B cell (primary cell): ENCODE measurements at regions not wholly inside any gene's neighbourhood (a gene's known extent, or its start where the extent isn't known, plus 50 kb on each side); places are given as distances from the start of the nearest gene placed in this dataset.

ENCODE experiments used
- ATAC-seq: fragments of 200-7000 bp; cut with Tn5 transposase; one replicate; pipeline ENCODE4 v1.10.0; 2021; ENCODE audit warnings: low read depth, mild to moderate bottlenecking, moderate number of reproducible peaks, moderate library complexity
- CTCF ChIA-PET: fragments of 350-600 bp; sonication (Branson Sonifier 250); formaldehyde crosslinking; loops from one replicate; lab custom pipeline; 2021; ENCODE audit warnings: antibody characterized with exemption, inconsistent platforms; lab: Charles Lee
- POLR2A ChIA-PET: fragments of 350-600 bp; sonication (Branson Sonifier 250); formaldehyde crosslinking; loops from one replicate; lab custom pipeline; 2021; ENCODE audit warnings: antibody characterized with exemption; lab: Charles Lee
- DNase-seq: peaks from one replicate; pipeline ENCODE4 v3.0.0; 2013
- H2AFZ ChIP-seq: 2 replicates; pipeline ENCODE4 v1.6.1; 2012; ENCODE audit warnings: mild to moderate bottlenecking, low read depth, low read length; ENCODE audit not compliant: insufficient read depth, poor library complexity, severe bottlenecking
- H3K27ac ChIP-seq, 2 donors: 1 replicate in 1 of 2; 2 replicates in 1 of 2; pipeline ENCODE4 v1.5.1; 2012 to 2013; ENCODE audit warnings: low read length in 2 of 2, mild to moderate bottlenecking in 2 of 2, moderate library complexity in 1 of 2
- H3K27me3 ChIP-seq, 4 experiments: fragments of 200-600 bp in 1 of 4; sonication (generic) in 1 of 4; replicated peaks in 1 of 4; 1 replicate in 2 of 4; 2 replicates in 2 of 4; pipeline versions ENCODE4 v1.6.1 to v1.7.0; 2013 to 2016; ENCODE audit warnings: low read length in 3 of 4, mild to moderate bottlenecking in 2 of 4, mixed read lengths in 1 of 4, moderate library complexity in 1 of 4; ENCODE audit not compliant: insufficient read depth in 4 of 4, control insufficient read depth in 3 of 4; ENCODE audit errors: control extremely low read depth in 1 of 4
- H3K36me3 ChIP-seq, 2 experiments: replicated peaks in 1 of 2; 1 replicate in 1 of 2; 2 replicates in 1 of 2; pipeline versions ENCODE4 v1.6.1 to v1.7.1; 2013; ENCODE audit warnings: low read length in 1 of 2; ENCODE audit not compliant: insufficient read depth in 2 of 2, control insufficient read depth in 1 of 2; ENCODE audit errors: control extremely low read depth in 1 of 2, extremely low read depth in 1 of 2
- H3K4me1 ChIP-seq, 2 donors: fragments of 200-600 bp in 1 of 2; sonication (generic) in 1 of 2; 1 replicate in 1 of 2; 2 replicates in 1 of 2; pipeline versions ENCODE4 v1.5.1 to v1.6.1; 2013 to 2017; ENCODE audit warnings: low read length in 2 of 2; ENCODE audit not compliant: control insufficient read depth in 2 of 2, insufficient read depth in 2 of 2
- H3K4me2 ChIP-seq: replicated peaks from 2 replicates; pipeline ENCODE3; 2012; ENCODE audit warnings: mild to moderate bottlenecking, low read depth, low read length; ENCODE audit not compliant: poor library complexity, severe bottlenecking
- H3K4me3 ChIP-seq, 5 experiments: fragments of 200-600 bp in 1 of 5; sonication (generic) in 1 of 5; 1 replicate in 3 of 5; 2 replicates in 2 of 5; pipeline versions ENCODE4 v1.5.1 to v1.7.0; 2011 to 2016; ENCODE audit warnings: low read length in 4 of 5, mild to moderate bottlenecking in 4 of 5, low read depth in 2 of 5, control low read depth in 1 of 5, moderate library complexity in 1 of 5; ENCODE audit not compliant: insufficient read depth in 1 of 5; ENCODE audit errors: control extremely low read depth in 1 of 5, extremely low read depth in 1 of 5
- H3K79me2 ChIP-seq: fragments of 200-600 bp; sonication (generic); one replicate; pipeline ENCODE4 v1.6.0; 2016; ENCODE audit warnings: low read length; ENCODE audit not compliant: control insufficient read depth, insufficient read depth
- H3K9ac ChIP-seq: fragments of 200-600 bp; sonication (generic); 2 replicates; pipeline ENCODE4 v1.6.1; 2017; ENCODE audit warnings: mild to moderate bottlenecking, low read length, moderate library complexity
- H3K9me3 ChIP-seq, 3 donors: one replicate each; pipeline versions ENCODE4 v1.6.1 to v1.7.1; 2013; ENCODE audit warnings: low read length in 2 of 3; ENCODE audit not compliant: control insufficient read depth in 2 of 3, insufficient read depth in 1 of 3; ENCODE audit errors: control extremely low read depth in 1 of 3
- H4K20me1 ChIP-seq: 2 replicates; pipeline ENCODE4 v1.6.0; 2012; ENCODE audit warnings: mild to moderate bottlenecking, low read length; ENCODE audit not compliant: insufficient read depth, control insufficient read depth, poor library complexity, severe bottlenecking
- H3K27ac Mint-ChIP-seq: one replicate; pipeline ENCODE4 v1.8.0; 2021; ENCODE audit warnings: mixed read lengths
- H3K27me3 Mint-ChIP-seq: one replicate; pipeline ENCODE4 v1.8.0; 2021; ENCODE audit warnings: mixed read lengths
- H3K4me1 Mint-ChIP-seq: one replicate; pipeline ENCODE4 v1.8.0; 2021; ENCODE audit warnings: mixed read lengths
- H3K4me3 Mint-ChIP-seq: one replicate; pipeline ENCODE4 v1.8.0; 2021; ENCODE audit warnings: mixed read lengths
- H3K9me3 Mint-ChIP-seq: one replicate; pipeline ENCODE4 v1.8.0; 2022; ENCODE audit warnings: mixed read lengths; ENCODE audit not compliant: insufficient read depth
- EZH2 ChIP-seq: IDR thresholded peaks from 2 replicates; pipeline ENCODE4 v1.6.1; 2012; ENCODE audit warnings: borderline replicate concordance, low read depth, mild to moderate bottlenecking, moderate library complexity, low read length; ENCODE audit not compliant: insufficient read depth, poor library complexity, severe bottlenecking
- WGBS: methylation state at CpG from one replicate; pipeline ENCODE4 v1.1.5; 2013; ENCODE audit warnings: missing lambda C conversion rate; ENCODE audit not compliant: insufficient coverage; 5-methylcytosine and 5-hydroxymethylcytosine counted together
- intact Hi-C: fragments of 100-400 bp; cut with micrococcal nuclease; formaldehyde crosslinking; loops from one replicate; pipeline ENCODE4 v1.10.0; 2022
- TF ChIP-seq, protein P1 (sequence below): fragments of 200-600 bp; IDR thresholded peaks from one replicate; pipeline ENCODE4 v1.8.0; 2022; ENCODE audit warnings: antibody characterized with exemption, mild to moderate bottlenecking

DNA sequence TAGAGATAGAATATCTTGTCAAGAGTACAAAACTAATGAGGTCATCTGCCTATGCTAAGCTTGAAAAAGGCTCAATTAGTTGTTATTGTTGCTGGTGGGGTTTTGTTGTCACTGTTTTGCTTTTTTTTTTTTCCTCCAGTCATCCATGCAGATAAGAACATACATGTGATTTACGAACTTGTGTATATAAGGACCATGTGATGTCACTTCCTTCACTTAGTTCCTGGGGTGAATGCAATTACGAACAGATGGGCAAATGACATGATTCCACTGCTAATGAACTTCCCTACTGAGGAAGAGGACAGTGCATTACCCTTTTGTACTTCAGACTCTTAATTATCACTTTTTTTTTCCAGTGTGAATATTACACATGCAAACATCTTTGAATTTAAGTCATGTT, 1175.3 kb upstream of the GJE1 start:
- Mint-ChIP-seq H3K4me1 (no peaks in the 10 kb centered on the region), H3K27ac (no peak overlapping the region), H3K4me3 (no peak overlapping the region), H3K9me3 (no peaks in the 10 kb centered on the region), H3K27me3 (no peaks in the 10 kb centered on the region)
- CTCF ChIA-PET = no interaction called here
- Histone ChIP-seq H3K9me3 (no peaks in the 10 kb centered on the region), H3K4me1 (no peaks in the 10 kb centered on the region), H2AFZ (no peak overlapping the region), H3K79me2 (no peaks in the 10 kb centered on the region), H3K9ac (no peak overlapping the region), H3K36me3 (no peaks in the 10 kb centered on the region), H3K27ac (no peak overlapping the region), H3K4me3 (no peak overlapping the region), H4K20me1 (no peaks in the 10 kb centered on the region), H3K27me3 (no peaks in the 10 kb centered on the region), H3K4me2 (no peak overlapping the region)
- POLR2A ChIA-PET = no interaction called here
- ATAC-seq = no peak
- WGBS = no CpG with 5 or more reads among the region's 2 CpGs
- intact Hi-C loops = no loop called here
- TF ChIP-seq, protein P1, sequence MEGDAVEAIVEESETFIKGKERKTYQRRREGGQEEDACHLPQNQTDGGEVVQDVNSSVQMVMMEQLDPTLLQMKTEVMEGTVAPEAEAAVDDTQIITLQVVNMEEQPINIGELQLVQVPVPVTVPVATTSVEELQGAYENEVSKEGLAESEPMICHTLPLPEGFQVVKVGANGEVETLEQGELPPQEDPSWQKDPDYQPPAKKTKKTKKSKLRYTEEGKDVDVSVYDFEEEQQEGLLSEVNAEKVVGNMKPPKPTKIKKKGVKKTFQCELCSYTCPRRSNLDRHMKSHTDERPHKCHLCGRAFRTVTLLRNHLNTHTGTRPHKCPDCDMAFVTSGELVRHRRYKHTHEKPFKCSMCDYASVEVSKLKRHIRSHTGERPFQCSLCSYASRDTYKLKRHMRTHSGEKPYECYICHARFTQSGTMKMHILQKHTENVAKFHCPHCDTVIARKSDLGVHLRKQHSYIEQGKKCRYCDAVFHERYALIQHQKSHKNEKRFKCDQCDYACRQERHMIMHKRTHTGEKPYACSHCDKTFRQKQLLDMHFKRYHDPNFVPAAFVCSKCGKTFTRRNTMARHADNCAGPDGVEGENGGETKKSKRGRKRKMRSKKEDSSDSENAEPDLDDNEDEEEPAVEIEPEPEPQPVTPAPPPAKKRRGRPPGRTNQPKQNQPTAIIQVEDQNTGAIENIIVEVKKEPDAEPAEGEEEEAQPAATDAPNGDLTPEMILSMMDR = no peak
- no peak for TF ChIP-seq EZH2
- no peak for DNase-seq

DNA sequence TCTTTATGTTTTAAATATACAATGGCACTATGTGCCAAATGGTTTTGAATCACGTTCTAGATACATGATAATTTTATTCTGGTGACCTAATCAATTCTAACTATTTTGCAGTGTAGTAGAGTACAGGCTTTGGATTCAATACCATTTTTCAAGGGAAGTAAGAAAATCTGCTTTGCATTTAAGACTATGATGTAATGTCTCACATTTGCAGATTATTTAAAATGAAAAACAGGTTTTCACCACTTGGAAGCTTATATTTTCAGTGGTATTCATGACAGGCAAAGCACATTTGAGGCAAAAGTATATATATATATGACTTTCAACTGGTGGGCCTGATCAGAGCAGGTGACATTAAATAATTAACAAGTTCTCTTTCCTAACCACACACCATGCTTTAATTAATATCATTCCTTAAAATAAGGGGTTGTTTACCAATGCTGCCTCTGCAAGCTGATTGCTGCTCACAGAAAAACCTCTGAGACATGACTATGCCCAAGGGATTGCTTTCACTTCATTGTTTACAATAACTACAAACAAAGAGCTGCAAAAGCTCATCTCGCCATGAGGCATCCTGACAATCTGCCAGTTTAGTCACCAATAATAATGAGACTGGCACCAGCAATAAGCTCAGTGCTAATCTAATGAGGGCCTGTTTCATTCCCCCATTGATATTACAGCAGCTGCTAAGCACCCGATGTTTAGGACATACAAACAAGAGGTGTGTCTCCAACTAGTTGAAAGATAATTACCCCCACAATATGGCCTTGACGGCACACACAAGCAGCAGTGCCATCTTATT, 1176.0 kb upstream of the GJE1 start:
- Histone ChIP-seq H3K9me3 (no peaks in the 10 kb centered on the region), H3K36me3 (no peaks in the 10 kb centered on the region), H3K4me3 (no peak overlapping the region), H3K4me1 (no peaks in the 10 kb centered on the region), H3K27ac (no peak overlapping the region), H4K20me1 (no peaks in the 10 kb centered on the region), H3K79me2 (no peaks in the 10 kb centered on the region), H3K9ac (no peak overlapping the region), H3K4me2 (no peak overlapping the region), H3K27me3 (no peaks in the 10 kb centered on the region), H2AFZ (no peak overlapping the region)
- intact Hi-C loops = no loop called here
- Mint-ChIP-seq H3K27ac (no peak overlapping the region), H3K9me3 (no peaks in the 10 kb centered on the region), H3K27me3 (no peaks in the 10 kb centered on the region), H3K4me1 (no peaks in the 10 kb centered on the region), H3K4me3 (no peak overlapping the region)
- DNase-seq = no peak
- ATAC-seq = no peak
- POLR2A ChIA-PET = no interaction called here
- TF ChIP-seq, protein P1 = no peak
- TF ChIP-seq EZH2 = no peak
- 100% methylated on average over 1 of the region's 4 CpGs for WGBS
- CTCF ChIA-PET = no interaction called here
